ENCODE measurements at regions not wholly inside any gene's neighbourhood (a gene's known extent, or its start where the extent isn't known, plus 50 kb on each side); places are given as distances from the start of the nearest gene placed in this dataset.

DNA sequence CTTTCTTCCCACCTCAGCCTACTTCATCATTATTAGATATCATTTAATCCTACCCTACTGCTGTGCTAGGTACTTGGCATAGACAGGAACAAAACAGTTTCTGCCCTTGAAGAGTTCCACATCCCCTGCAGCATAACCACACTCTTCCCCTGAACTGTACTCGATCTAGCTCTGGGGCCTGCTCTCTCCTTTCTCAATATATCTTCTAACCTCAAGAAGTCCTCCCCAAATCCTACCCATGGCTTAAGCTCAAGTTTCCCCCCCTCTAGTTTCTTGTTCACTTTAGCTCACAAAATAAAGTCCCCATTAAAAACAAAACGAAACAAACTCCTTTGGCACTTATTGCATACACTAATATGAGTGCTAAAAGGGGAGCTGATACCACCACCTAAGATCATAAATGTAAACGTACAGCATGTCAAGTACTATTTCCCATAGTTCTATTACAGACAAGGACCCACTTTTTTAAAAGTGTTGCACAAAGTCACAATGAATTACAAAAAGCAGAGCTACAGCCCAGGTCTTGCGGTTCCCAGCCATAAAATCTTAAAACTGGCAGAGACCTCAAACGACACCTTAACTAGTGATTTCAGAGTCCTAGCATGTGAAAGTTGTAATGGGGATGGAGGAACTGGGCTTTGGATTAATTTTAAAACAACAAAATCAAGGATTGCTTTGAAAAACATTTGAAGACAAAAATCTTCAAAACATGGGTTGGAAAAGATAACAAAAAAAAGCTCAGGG lies 80.7 kb downstream of the PTPDC1 start:
- H3K27ac ChIP-seq (ENCODE audit: low read depth in 2 of 2, low read length in 2 of 2), result no peak overlapping the region
- H3K27me3 ChIP-seq (ENCODE audit: control insufficient read depth, insufficient read depth, low read length), result no peaks in the 10 kb centered on the region
- TF ChIP-seq, protein P1, sequence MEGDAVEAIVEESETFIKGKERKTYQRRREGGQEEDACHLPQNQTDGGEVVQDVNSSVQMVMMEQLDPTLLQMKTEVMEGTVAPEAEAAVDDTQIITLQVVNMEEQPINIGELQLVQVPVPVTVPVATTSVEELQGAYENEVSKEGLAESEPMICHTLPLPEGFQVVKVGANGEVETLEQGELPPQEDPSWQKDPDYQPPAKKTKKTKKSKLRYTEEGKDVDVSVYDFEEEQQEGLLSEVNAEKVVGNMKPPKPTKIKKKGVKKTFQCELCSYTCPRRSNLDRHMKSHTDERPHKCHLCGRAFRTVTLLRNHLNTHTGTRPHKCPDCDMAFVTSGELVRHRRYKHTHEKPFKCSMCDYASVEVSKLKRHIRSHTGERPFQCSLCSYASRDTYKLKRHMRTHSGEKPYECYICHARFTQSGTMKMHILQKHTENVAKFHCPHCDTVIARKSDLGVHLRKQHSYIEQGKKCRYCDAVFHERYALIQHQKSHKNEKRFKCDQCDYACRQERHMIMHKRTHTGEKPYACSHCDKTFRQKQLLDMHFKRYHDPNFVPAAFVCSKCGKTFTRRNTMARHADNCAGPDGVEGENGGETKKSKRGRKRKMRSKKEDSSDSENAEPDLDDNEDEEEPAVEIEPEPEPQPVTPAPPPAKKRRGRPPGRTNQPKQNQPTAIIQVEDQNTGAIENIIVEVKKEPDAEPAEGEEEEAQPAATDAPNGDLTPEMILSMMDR (IDR thresholded peaks at IDR 0.05; ENCODE audit: borderline replicate concordance, extremely low read depth, insufficient read depth), result no peak
- peak overlapping the region in 1 of 3 donors; percentile 43 for H3K4me3 ChIP-seq (ENCODE audit: low read length in 3 of 3)
- intact Hi-C loops (cut with DNase I), result no loop called here
- H3K9me3 ChIP-seq (ENCODE audit: control insufficient read depth in 2 of 3, insufficient read depth in 1 of 3, low read length in 3 of 3), result no peaks in the 10 kb centered on the region
- H3K36me3 ChIP-seq (ENCODE audit: control insufficient read depth in 2 of 3, insufficient read depth in 3 of 3, low read length in 3 of 3), result no peaks in the 10 kb centered on the region
- DNase-seq, result no peak
- no peak overlapping the region for H3K9ac ChIP-seq (ENCODE audit: low read length in 3 of 3)
- H3K4me1 ChIP-seq (ENCODE audit: control insufficient read depth in 2 of 3, insufficient read depth in 2 of 3, low read depth in 1 of 3, low read length in 3 of 3), result peaks cover 0 to 10% (median 5%) of the 10 kb centered on the region in 3 donors
- no peak for FAIRE-seq

DNA sequence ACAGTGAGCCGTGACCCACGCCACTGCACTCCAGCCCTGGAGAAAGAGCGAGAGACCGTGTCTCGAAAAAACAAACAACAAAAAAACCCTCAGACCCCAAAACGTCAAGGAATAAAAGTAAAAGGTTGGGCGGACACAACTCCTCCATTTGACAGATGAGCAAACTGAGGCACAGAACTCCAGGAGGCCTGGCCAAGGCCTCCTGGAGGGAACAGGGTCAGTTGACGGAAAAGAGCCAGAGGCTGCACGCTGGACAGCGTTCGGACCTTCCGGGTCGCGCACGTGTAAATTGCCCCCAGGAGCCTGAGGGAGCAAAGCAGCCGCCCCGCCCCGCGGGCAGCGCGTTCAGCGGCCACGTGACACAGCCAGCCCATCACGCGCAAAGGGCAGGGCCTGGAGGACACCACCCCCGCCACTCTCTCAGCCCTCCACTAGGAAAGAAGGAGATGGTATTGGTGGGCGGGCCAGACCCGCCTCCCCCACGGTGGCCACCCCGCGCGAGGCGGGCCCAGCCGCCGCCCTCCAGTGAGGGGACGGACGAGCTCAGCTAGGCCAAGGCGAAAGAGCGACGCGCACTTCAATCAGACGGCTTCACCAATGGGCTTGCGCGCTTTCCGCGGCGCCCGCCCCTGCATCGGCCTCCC lies 81.5 kb downstream of the PTPDC1 start:
- intact Hi-C loops (cut with DNase I), result no loop called here
- TF ChIP-seq, protein P1 (IDR thresholded peaks at IDR 0.05; ENCODE audit: borderline replicate concordance, extremely low read depth, insufficient read depth), result no peak
- Histone ChIP-seq H3K4me1 (ENCODE audit: control insufficient read depth in 2 of 3, insufficient read depth in 2 of 3, low read depth in 1 of 3, low read length in 3 of 3) (peaks cover 0 to 10% (median 5%) of the 10 kb centered on the region in 3 donors), H3K9me3 (ENCODE audit: control insufficient read depth in 2 of 3, insufficient read depth in 1 of 3, low read length in 3 of 3) (no peaks in the 10 kb centered on the region), H3K9ac (ENCODE audit: low read length in 3 of 3) (peak overlapping the region in 1 of 3 donors; percentile 6), H3K27me3 (ENCODE audit: control insufficient read depth, insufficient read depth, low read length) (no peaks in the 10 kb centered on the region), H3K4me3 (ENCODE audit: low read length in 3 of 3) (peak overlapping the region; percentile 49 to 59 (median 54)), H3K27ac (ENCODE audit: low read depth in 2 of 2, low read length in 2 of 2) (peak overlapping the region; percentile 99), H3K36me3 (ENCODE audit: control insufficient read depth in 2 of 3, insufficient read depth in 3 of 3, low read length in 3 of 3) (no peaks in the 10 kb centered on the region)
- FAIRE-seq (no peak), DNase-seq (peak; percentile 99 to 100 (median 99))

DNA sequence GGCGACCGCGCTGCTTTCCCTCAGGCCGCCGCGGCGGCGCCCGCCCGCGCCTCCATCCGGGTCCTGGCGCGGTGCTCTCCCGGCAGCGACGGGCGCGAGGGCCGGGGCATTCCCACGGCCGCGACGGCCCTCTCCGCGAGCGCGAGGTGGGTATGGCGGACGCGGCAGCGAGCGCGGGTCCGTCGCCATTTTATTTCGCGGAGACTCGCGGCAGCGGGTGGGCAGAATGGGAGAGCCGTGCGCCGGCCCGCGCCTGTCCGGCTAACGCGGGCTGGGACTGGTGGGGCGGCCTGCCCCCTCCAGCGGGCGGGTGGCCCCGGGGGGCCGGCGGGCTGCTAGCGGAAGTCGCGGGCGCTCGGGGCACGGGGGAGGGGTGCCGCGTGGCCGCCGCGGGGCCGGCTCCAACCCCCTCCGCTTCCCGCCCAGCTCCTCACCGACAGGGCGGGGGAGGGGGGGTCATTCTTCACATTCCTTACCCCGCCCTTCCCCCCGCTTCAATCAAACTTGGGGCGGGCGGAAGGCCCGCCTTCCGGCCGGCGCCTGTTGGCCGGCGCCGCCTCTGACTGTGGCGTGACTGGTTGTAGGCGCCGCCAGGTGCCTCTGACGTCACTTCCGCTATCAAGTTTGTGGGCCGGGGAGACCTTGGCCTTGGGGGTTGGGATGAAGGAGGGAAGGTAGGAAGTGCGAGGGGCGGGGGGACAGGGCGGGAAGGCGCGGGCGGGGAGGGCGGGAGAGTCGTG lies 82.1 kb downstream of the PTPDC1 start:
- Histone ChIP-seq H3K4me3 (ENCODE audit: low read length in 3 of 3) (peak overlapping the region; percentile 82 to 90 (median 89)), H3K9ac (ENCODE audit: low read length in 3 of 3) (peak overlapping the region in 1 of 3 donors; percentile 74), H3K9me3 (ENCODE audit: control insufficient read depth in 2 of 3, insufficient read depth in 1 of 3, low read length in 3 of 3) (no peaks in the 10 kb centered on the region), H3K36me3 (ENCODE audit: control insufficient read depth in 2 of 3, insufficient read depth in 3 of 3, low read length in 3 of 3) (no peaks in the 10 kb centered on the region), H3K27ac (ENCODE audit: low read depth in 2 of 2, low read length in 2 of 2) (peak overlapping the region; percentile 99), H3K27me3 (ENCODE audit: control insufficient read depth, insufficient read depth, low read length) (no peaks in the 10 kb centered on the region), H3K4me1 (ENCODE audit: control insufficient read depth in 2 of 3, insufficient read depth in 2 of 3, low read depth in 1 of 3, low read length in 3 of 3) (peaks cover 0 to 10% (median 5%) of the 10 kb centered on the region in 3 donors)
- TF ChIP-seq, protein P1 (IDR thresholded peaks at IDR 0.05; ENCODE audit: borderline replicate concordance, extremely low read depth, insufficient read depth), result no peak
- no peak for FAIRE-seq
- DNase-seq, result peak; percentile 99 to 100 (median 100)
- intact Hi-C loops (cut with DNase I), result no loop called here
